Superior temporal gyrus (tissue), 1 donor: ENCODE measurements at regions not wholly inside any gene's neighbourhood (a gene's known extent, or its start where the extent isn't known, plus 50 kb on each side); places are given as distances from the start of the nearest gene placed in this dataset.

Experiments
- DNase-seq: peaks from one replicate; pipeline ENCODE4 v3.0.0-alpha.2; 2016; ENCODE audit errors: extremely low spot score

DNA sequence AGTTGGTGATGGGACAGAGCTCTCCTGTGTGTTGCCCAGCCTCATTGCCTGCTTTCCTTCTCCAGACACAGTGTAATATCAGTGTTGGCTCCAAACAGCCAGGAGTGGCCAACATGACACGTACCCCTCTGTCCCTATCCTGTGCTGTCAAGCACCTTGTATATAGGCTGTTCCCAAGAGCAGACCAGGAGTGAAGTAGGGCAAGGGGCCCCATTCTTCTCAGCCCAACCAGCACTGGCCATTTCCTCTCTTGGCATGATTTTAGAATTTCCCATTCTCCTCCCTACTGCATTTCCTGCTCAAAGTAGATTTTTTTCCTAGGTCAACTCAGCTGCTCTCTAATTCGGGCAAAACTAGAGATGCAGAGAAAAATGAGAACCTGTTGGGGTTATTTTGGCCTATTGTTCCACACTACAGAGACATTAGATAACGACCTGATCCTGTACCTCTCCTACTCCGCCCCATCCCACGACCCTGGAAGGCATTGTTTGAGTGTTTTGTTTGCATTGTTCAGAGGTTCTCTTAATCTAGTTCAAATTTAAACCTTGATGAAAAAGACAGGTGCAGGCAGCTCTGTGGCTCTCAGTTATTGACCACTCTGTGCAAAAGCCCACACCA lies 95.6 kb downstream of the RASSF10 start:
- no peak for DNase-seq

- no peak for DNase-seq
Measured at GRCh38 chr11:13105237-13105844, 96.2 kb downstream of the RASSF10 start.

GRCh38 chr11:13107544-13108044 lies 98.5 kb downstream of the RASSF10 start:
- no peak for DNase-seq

GRCh38 chr11:13108416-13108815 lies 99.3 kb downstream of the RASSF10 start:
- no peak for DNase-seq

- DNase-seq = no peak
Measured at GRCh38 chr11:13109616-13110015, 100.5 kb downstream of the RASSF10 start.

- DNase-seq = no peak
Measured at GRCh38 chr11:13110145-13110544, 101.0 kb downstream of the RASSF10 start.

DNA sequence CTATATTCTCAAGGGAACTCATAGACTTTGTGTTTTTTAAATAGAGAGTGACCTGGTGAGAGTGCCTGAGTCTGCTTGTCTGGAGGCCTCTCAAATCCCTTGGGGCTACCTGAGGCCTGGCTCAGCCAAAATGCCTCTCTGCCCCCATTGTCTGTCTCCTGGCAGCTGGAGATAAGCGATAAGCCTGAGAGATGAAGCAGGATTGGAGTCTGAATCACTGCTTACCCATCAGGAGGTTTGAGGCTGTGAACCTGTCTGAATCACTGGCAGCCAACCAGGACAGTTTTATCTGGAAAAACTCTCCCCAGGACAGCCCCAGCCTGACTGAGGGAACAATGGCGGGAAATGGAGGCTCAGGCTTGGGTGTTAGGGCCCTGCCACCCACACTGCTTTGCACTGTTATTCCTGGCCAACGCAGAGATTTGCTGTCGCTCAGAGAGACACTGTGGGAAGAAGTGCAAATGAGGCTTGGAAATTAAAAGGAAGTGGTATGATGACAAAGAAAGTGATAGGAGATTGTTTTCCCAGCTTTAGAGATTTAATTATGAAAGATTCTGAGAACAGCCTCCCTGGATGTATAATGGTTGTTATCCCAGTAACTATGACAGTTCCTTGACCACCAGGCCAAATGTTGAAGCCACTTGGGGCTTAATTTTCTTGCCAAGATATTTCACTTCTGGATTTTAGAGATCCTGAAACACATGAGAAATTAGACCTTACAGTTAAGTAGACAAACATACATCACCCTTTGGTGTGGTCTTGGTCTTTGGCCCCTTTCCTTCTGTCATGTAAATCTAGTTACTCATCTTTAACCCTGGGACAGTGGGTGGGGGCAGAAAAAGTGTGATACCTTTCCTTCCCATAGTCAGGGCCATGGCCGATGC lies 102.1 kb downstream of the RASSF10 start:
- no peak for DNase-seq

DNA sequence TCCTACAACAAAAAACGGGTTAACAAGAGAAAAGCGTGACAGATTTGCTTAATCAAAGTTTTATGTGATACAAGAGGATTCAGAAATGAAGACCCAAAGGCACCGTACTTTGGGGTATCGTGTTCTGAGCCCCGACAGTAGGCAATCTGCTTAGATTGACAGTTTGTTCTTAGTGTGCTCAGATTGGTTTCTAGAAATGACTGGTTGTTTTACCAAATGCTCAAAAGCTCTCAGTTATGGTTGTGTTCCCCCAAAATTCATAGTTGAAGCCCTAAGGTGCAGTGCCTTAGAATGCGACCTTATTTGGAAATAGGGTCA lies 102.7 kb downstream of the RASSF10 start:
- DNase-seq = no peak

- no peak for DNase-seq
Measured at GRCh38 chr11:13114566-13115379, 105.7 kb downstream of the RASSF10 start.

DNA sequence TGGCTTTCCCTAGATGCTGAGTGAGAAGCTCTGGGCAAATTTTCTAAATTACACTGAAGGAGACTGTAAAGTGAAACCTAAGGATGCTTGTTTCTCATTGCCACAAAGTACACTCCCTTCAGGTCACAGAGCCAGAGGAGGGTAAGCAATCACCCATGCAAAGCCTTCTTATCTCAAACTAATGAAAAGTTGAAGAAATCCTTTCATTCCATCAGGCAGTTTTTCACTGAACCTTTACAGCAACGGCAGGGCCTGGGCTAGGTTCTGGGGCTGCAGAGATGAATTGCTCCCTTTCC lies 106.2 kb downstream of the RASSF10 start:
- no peak for DNase-seq

DNA sequence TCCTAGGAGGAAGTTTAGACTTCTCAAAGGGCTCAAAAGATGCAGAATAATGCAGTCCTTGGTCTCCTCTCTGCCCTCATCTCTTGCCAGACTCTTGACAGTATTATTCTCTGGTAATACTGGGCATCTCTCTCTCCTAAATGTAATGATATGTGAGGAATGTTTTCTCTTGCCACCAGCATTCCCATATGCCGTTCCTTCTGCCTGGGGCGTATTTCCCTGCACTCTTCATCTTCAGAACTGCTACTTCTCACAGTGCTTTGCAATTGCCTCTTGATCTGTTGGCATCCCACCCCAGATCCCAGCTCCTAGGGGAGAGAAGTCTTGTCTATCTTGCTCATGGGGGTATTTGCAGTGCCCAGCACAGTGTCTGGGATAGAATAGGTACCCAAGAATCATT lies 107.4 kb downstream of the RASSF10 start:
- DNase-seq = no peak

DNA sequence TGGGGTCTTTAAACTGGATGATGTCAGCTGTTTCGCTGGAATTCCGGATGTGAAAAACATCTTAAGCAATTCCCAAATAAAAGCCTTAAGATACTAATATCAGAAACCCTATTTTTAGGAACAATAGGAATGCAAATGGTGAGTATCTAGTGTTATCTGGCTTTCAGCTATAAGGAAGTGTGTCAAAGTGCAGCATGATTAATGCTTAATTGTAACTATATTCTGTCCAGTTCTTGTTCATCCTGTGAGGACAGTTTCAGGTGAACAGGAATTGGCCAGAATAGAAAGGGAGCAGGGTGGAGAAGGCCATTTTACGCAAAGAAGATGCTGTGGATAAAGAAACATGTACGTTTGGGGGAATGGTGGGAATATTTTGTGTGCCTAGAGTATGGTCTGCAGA lies 108.2 kb downstream of the RASSF10 start:
- no peak for DNase-seq

DNA sequence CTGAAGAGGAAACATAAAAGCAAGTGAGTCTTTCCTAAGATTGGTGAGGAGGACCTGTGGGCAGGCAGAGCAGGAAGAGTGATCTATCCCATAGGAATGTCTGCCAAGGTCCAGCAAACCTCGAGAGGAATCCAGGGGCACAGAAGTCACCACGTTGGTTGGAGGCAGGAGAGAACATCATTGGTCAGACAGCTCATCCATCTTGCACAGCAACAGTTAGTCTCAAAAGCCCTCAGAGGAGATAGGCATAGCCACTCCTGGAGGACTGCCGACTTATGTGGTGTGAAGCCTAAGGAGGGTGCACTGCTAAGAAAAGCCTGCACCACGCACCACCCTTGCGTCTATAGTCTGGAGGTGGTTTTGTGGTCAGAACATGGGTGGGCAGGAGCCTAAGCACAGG lies 109.1 kb downstream of the RASSF10 start:
- no peak for DNase-seq

GRCh38 chr11:13118650-13119049 lies 109.5 kb downstream of the RASSF10 start:
- no peak for DNase-seq

- no peak for DNase-seq
Measured at GRCh38 chr11:13119361-13119760, 110.2 kb downstream of the RASSF10 start.

- DNase-seq = no peak
Measured at GRCh38 chr11:13119941-13120520, 110.9 kb downstream of the RASSF10 start.

DNA sequence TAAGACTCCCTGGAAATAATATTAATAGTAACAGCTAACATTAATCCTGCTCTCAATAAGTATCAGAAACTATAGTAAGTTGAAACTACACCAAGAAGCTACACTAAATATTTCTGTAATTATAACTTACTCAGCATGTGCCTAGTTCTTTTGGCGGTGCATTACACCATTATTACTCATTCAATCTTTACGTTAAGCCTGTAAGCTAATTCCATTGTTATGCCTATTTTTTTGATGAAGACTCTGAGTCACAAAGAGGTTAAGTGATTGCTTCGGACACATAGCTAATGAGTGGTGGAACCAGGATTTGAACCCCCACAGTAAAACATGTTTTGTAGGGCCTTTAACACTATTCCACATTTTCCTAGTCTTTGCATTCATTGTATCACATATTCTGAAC lies 111.6 kb downstream of the RASSF10 start:
- no peak for DNase-seq

GRCh38 chr11:13126430-13126829 lies 117.3 kb downstream of the RASSF10 start:
- no peak for DNase-seq

DNA sequence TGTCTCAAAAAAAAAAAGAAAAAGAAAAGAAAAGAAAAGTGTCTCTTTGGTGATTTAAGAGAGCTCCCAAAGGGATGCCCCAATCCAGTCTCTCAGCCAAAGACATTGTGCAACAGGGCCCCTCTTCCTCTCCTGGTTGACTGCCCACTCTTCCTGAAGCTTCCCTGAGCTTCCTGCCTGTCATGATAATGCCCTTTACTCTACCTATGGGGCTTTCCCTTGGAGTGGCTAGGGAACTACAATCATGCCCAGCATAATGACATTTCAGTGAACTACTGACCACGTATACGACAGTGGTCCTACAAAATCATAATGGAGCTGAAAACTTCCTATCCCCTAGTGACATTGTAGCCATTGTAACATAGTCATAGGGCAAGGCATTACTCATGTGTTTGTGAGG lies 118.0 kb downstream of the RASSF10 start:
- no peak for DNase-seq

DNA sequence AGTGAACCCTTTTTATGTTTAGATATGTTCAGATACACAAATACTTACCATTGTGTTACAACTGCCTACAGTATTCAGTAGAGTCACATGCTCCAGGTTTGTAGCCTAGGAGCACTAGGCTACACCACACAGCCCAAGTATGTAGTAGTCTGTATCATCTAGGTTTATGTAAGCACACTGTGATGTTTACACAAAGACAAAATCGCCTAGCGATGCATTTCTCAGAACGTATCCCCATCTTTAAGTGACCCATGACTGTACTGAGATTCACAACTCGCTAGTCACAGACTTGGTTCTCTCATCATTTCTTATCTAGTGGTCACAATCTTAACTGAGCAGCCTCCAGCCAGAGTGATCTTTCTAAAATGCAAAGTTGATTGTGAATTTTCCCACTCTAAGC lies 119.2 kb downstream of the RASSF10 start:
- no peak for DNase-seq

DNA sequence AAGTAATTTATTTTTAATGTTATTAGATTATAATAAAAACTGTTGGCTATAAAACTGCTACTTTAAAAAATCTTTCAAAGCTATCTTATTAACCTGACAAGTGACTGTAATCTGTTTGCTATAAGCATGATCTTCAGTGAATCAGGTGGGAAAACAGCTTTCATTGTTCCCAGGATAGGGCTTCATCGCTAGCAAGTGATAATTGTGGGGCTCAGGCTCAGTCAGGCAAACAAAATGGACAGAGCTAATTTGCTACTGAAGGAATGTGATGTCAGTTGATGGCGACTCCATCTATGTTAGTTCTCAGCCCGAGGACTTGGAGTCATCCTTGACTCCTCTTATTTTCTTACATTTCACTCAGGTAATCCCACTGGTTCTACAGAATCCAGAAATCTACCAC lies 125.0 kb downstream of the RASSF10 start:
- DNase-seq = no peak

DNA sequence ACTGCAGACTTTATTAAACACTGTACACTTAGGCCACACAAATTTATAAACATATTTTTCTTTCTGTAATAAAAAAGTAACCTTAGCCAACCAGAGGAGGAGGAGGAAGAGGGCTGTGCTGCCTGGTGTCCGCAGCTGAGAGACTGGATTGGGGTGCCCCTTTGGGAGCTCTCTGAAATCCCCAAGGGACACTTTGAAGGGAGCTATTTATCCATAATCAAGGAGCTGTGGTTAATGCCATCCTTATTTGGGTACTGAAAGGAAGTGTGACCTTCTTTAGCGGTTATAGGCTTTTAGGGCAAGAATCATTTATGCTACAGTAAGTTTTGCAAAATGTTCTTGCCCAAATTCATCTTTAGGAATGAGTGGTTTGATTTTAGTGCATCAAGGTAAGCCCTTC lies 125.8 kb downstream of the RASSF10 start:
- DNase-seq = no peak
